Mononuclear cell (primary cell): ENCODE measurements at regions not wholly inside any gene's neighbourhood (a gene's known extent, or its start where the extent isn't known, plus 50 kb on each side); places are given as distances from the start of the nearest gene placed in this dataset.

ENCODE experiments used
- H3K27me3 ChIP-seq: 2 replicates; pipeline ENCODE4 v1.6.0; 2011; ENCODE audit warnings: low read length, control low read depth; ENCODE audit not compliant: insufficient read depth
- H3K4me1 ChIP-seq: 2 replicates; pipeline ENCODE4 v1.5.1; 2011; ENCODE audit warnings: mild to moderate bottlenecking, low read length, control low read depth; ENCODE audit not compliant: insufficient read depth
- H3K4me3 ChIP-seq: 2 replicates; pipeline ENCODE4 v1.5.1; 2011; ENCODE audit warnings: mild to moderate bottlenecking, low read length, moderate library complexity
- H3K9me3 ChIP-seq: 2 replicates; pipeline ENCODE4 v1.5.1; 2011; ENCODE audit warnings: low read depth, mild to moderate bottlenecking, control low read depth, low read length

- Histone ChIP-seq H3K4me1 (peaks cover 88% of the 10 kb centered on the region), H3K27me3 (no peaks in the 10 kb centered on the region)
These were observed 165.0 kb upstream of the TLE3 start for GRCh38 chr15:70262591-70263274.

GRCh38 chr15:70262171-70262570 lies 164.5 kb upstream of the TLE3 start:
- no peaks in the 10 kb centered on the region for H3K9me3 ChIP-seq
- no peaks in the 10 kb centered on the region for H3K27me3 ChIP-seq
- no peak overlapping the region for H3K4me3 ChIP-seq
- H3K4me1 ChIP-seq = peaks cover 88% of the 10 kb centered on the region

More at GRCh38 chr15:70262591-70263274, 165.0 kb upstream of the TLE3 start:
- Histone ChIP-seq H3K4me3 (no peak overlapping the region), H3K9me3 (no peaks in the 10 kb centered on the region)

DNA sequence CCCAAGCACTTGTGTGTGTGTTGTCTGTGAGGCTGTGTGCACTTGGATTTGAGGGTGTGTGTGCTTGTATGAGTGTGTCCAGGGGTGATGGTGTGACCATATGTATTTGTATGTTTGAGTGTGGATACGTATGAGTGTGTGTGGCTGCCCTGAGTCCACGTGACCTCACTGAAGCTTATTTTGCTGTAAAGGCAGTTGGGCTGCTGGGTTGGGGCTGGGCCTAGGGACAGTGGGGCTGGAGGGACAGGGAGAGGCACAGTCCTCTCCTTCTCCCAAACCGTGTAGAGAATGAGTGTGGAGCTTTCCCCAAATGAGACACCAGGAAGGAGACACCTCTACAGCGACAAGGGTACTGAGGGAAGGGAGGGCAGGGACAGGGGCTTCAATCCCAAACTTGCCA lies 163.4 kb upstream of the TLE3 start:
- no peak overlapping the region for H3K4me3 ChIP-seq
- H3K9me3 ChIP-seq = no peaks in the 10 kb centered on the region
- H3K27me3 ChIP-seq = no peaks in the 10 kb centered on the region
- peaks cover 88% of the 10 kb centered on the region for H3K4me1 ChIP-seq

DNA sequence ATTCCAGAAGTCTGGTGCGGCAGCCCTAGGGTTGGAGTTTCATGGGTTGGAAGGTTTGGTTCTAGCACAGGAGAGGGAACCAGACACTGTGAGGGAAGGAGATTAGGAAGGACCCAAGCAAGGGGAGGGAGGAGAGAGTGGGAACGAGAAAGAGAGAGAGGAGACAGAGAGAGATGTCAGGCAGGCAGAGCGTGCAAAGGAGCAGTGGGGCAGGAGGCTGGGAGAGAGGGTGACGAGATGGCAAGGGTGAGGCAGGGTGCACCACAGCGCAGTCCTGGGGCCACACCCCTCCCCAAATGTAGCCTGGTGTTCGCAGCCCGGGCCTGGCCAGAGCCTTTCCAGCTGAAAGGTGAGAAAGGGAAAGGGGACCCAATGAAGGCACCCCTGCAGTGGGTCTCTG lies 162.9 kb upstream of the TLE3 start:
- Histone ChIP-seq H3K4me1 (peaks cover 86% of the 10 kb centered on the region), H3K4me3 (no peak overlapping the region), H3K27me3 (no peaks in the 10 kb centered on the region), H3K9me3 (no peaks in the 10 kb centered on the region)

DNA sequence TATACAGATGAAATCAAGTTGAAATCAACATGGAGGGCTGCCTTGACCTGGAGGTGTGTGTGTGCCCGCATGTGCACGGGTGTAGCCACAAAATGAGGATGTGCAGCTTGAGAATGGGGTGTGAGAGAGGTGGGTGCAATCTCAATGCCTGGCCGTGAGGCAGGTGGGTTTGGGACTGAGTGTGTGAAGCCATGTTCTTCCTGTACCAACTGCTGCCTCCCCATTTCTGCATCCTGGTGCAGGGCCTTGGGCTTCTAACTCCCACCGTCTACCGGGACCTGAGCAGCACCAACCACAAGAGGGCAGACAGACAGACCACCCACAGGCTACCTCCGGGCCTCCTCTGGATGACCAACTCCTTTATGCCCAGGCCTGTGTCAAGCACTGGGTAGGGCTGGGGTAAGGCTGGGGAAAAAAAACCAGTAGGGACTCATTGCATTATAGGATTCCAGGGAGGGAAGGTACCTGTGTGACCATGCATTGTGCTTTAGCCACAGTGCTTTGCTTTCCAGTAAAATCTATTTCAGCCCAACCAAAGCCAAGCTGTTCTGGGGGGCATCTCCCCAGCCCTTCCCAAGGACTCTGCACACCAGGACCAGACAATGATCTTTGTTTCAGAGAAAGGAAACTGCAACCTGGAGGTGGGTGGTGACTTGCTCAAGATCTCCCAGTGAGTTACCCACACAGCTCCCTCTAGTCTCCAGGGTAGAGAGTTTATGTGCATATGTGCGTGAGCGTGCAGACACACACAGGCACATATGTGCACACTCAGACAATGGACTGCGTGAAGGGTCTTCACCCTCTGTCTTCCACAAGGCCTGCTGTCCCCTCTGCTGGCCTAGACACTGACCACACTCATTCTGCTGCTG lies 162.2 kb upstream of the TLE3 start:
- Histone ChIP-seq H3K4me1 (peaks cover 79% of the 10 kb centered on the region), H3K4me3 (no peak overlapping the region), H3K27me3 (no peaks in the 10 kb centered on the region), H3K9me3 (no peaks in the 10 kb centered on the region)

- H3K4me1 ChIP-seq = peaks cover 71% of the 10 kb centered on the region
- H3K4me3 ChIP-seq = no peak overlapping the region
- no peaks in the 10 kb centered on the region for H3K9me3 ChIP-seq
- no peaks in the 10 kb centered on the region for H3K27me3 ChIP-seq
These were observed 161.3 kb upstream of the TLE3 start for GRCh38 chr15:70259028-70259424.

GRCh38 chr15:70258369-70259027 lies 160.8 kb upstream of the TLE3 start:
- no peaks in the 10 kb centered on the region for H3K27me3 ChIP-seq
- peaks cover 66% of the 10 kb centered on the region for H3K4me1 ChIP-seq
- no peaks in the 10 kb centered on the region for H3K9me3 ChIP-seq
- H3K4me3 ChIP-seq = no peak overlapping the region

- Histone ChIP-seq H3K4me3 (no peak overlapping the region), H3K27me3 (no peaks in the 10 kb centered on the region), H3K9me3 (no peaks in the 10 kb centered on the region), H3K4me1 (peaks cover 58% of the 10 kb centered on the region)
These were observed 160.0 kb upstream of the TLE3 start for GRCh38 chr15:70257573-70258248.

DNA sequence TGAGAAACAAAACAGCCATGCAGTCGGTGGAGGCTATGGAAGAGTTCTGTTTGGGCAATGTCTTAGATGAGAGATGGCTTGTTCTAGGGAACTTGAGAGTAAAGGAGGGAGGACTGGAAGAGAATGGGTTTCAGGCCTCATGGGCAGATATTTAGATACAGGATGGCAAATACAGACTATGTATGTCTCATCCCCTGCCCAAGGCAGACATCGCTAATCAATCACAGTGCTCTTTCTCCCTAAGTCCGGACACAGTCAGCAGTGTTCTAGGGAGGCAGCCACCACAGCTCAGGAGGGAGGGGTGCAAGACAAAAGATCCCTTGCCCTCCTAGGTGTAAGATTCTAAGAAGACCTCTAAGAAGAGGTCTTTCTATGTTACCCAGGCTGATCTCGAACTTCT lies 159.3 kb upstream of the TLE3 start:
- H3K4me3 ChIP-seq = no peak overlapping the region
- H3K27me3 ChIP-seq = no peaks in the 10 kb centered on the region
- no peaks in the 10 kb centered on the region for H3K9me3 ChIP-seq
- peaks cover 53% of the 10 kb centered on the region for H3K4me1 ChIP-seq

DNA sequence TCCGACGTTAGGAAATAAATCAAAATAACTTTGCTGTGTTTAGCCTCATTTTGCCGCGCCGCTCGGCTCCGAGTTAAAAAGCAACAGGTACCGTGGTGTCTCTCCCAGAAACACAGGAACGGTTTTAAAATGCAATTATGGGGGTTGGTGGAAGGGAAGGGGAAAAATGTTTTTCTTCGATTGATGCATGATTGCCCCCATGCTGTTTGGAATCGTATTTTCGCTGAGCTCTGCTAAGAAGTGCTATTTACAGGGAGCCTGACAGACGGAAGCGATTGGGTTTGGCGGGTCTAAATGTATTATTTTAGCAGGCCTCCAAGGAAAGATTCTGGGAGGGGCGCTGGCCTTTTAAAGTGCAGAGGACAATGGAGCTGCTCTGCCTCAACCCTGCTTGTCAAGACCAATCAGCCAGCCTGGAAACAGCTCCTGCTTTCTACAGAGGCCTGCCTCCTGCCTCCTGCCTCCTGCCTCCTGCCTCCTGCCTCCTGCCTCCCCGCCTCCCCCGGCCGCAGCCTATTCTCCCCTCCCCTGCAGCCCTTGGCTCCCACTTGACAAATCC lies 156.7 kb upstream of the TLE3 start:
- Histone ChIP-seq H3K4me3 (no peak overlapping the region), H3K27me3 (no peaks in the 10 kb centered on the region), H3K4me1 (peaks cover 35% of the 10 kb centered on the region), H3K9me3 (no peaks in the 10 kb centered on the region)

DNA sequence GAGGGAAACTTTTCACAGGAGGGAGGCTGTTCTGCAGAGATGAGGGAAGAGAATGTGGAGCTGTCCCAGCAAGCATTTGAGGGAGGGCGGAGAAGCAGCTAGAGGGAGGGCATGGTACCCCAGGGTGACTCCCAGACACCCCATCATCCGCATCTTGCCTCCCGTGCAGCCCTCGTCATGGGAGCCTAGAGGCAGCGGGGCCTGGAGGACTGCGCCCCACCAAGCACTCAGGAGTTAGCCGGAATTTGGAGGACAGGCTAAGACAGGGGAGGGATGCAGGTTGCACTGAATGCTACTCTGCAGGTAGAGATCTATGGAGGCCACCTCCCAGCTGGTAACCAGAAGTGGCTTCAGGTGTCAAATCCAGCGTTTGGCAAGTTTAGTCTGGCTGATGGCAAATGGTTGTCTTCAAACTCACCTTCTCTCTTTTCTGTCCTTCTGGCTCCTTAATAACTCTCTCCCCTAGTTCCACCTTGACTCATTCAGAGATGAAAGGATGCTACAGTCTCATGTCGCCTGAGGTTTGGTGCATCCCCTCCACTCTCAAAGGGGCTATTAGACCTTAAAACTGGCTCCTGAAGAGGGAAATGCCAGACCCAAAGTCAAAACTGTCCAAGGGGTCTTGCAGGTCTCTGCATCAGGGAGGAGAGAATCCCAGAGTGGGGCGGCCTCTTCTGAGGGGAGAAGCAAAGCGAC lies 155.9 kb upstream of the TLE3 start:
- Histone ChIP-seq H3K9me3 (no peaks in the 10 kb centered on the region), H3K27me3 (no peaks in the 10 kb centered on the region), H3K4me3 (no peak overlapping the region), H3K4me1 (peaks cover 30% of the 10 kb centered on the region)

GRCh38 chr15:70252951-70253320 lies 155.2 kb upstream of the TLE3 start:
- Histone ChIP-seq H3K4me1 (peaks cover 30% of the 10 kb centered on the region), H3K4me3 (no peak overlapping the region)

DNA sequence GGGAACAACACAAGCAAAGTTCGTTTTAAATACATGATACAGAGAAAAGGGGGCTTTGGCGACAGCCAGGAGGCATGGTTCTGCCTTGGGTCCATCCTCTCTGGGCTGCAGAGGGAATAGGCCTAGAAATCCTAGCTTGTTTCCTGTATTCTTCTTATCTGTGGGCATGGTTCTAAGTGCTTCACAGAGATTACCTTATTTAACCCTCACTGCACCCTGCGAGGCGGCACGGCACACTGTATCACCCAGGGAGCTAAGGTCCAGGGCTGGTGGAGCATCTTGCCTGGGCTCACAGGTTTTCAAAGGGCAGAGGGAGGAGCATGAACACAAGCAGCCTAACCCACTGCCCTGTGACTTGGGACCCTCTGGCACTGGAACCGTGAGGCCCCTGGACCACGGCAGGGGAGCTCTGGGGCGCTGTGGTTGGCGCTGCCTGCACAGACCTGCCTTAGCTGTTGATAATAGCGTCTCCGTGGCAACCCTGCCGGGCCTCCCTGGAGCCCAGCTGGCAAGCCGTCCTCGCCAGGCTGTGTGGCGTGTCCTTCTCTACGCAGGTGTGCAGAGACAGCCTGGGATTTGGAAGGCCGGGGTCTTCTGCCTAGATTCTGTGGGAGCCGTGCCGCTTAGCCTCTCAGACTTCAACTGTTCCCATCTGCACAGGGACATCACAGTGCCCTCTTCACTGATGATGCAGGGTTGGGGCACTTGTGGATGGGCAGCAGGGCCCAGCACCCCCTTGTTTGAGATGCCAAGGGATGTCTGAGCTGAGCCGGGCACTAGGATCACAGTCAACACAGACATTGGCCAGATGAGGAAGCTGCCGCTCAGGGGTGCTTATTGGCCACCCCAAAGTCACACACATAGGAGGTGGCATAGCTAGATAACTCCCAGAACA lies 154.6 kb upstream of the TLE3 start:
- Histone ChIP-seq H3K27me3 (no peaks in the 10 kb centered on the region), H3K4me3 (no peak overlapping the region), H3K9me3 (no peaks in the 10 kb centered on the region), H3K4me1 (peaks cover 30% of the 10 kb centered on the region)

More at GRCh38 chr15:70252951-70253320, 155.2 kb upstream of the TLE3 start:
- Histone ChIP-seq H3K27me3 (no peaks in the 10 kb centered on the region), H3K9me3 (no peaks in the 10 kb centered on the region)
